BJ (cell line): ENCODE measurements at regions not wholly inside any gene's neighbourhood (a gene's known extent, or its start where the extent isn't known, plus 50 kb on each side); places are given as distances from the start of the nearest gene placed in this dataset.
"Not testable (repeated sequence)": the region's sequence is repeated elsewhere in the genome, so short reads cannot be mapped to it uniquely, and the experiment has no call there.

Experiments used
- CTCF ChIA-PET: fragments of 350-600 bp; formaldehyde crosslinking; extraction: SDS; loops from one replicate; lab custom pipeline; 2021; ENCODE audit warnings: antibody characterized with exemption, inconsistent platforms; lab: Yijun Ruan, JAX
- POLR2A ChIA-PET: fragments of 300-600 bp; sonication (Branson Sonifier 250); formaldehyde crosslinking; extraction: SDS; loops from one replicate; lab custom pipeline; 2021; ENCODE audit warnings: antibody characterized with exemption; lab: Charles Lee
- DNase-seq: peaks from one replicate; pipeline ENCODE4 v3.0.0-alpha.2; 2011; ENCODE audit warnings: low read depth
- H3K27me3 ChIP-seq: 2 replicates; pipeline ENCODE4 v1.6.0; 2011; ENCODE audit warnings: low read length; ENCODE audit not compliant: control insufficient read depth, insufficient read depth
- H3K36me3 ChIP-seq: 2 replicates; pipeline ENCODE4 v1.5.1; 2011; ENCODE audit warnings: low read length; ENCODE audit not compliant: control insufficient read depth, insufficient read depth
- H3K4me3 ChIP-seq: 2 replicates; pipeline ENCODE4 v1.5.1; 2011; ENCODE audit warnings: low read depth, mild to moderate bottlenecking, control low read depth, low read length
- CTCF ChIP-seq: IDR thresholded peaks from 2 replicates; pipeline ENCODE4 v1.5.1; 2011; ENCODE audit warnings: low read depth, mild to moderate bottlenecking, control low read depth, inconsistent platforms, low read length, moderate library complexity; ENCODE audit not compliant: insufficient read depth

- Histone ChIP-seq H3K4me3 (no peak overlapping the region), H3K36me3 (no peaks in the 10 kb centered on the region), H3K27me3 (no peaks in the 10 kb centered on the region)
- TF ChIP-seq CTCF, result no peak
- ChIA-PET POLR2A (no interaction called here), CTCF (no interaction called here)
- DNase-seq, result no peak
Measured at GRCh38 chr4:98828801-98829200, 100.1 kb downstream of the EIF4E start.

GRCh38 chr4:98827661-98828060 is 101.3 kb downstream of the EIF4E start:
- DNase-seq, result no peak
- CTCF ChIA-PET, result no interaction called here
- no peak overlapping the region for H3K4me3 ChIP-seq
- H3K27me3 ChIP-seq, result no peaks in the 10 kb centered on the region
- POLR2A ChIA-PET, result no interaction called here
- H3K36me3 ChIP-seq, result no peaks in the 10 kb centered on the region
- TF ChIP-seq CTCF, result no peak

DNA sequence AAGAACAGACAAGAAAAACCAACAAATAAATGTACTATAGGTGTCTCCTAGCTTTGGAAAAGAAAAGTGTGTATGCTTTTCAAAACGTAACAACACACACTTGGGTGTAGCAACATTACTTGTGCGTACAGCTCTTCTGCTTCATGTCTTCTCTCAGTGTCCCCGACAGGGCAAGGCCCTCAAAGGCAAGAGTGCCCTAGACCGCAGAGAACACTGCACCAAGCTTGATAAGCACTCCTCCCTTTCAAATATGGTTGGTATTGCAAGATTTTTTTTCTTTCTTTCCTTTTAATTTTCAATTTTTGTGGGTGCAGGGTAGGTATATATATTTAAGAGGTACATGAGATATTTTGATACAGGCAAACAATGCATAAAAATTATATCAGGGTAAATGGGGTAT is 106.8 kb downstream of the EIF4E start:
- POLR2A ChIA-PET, result no interaction called here

DNA sequence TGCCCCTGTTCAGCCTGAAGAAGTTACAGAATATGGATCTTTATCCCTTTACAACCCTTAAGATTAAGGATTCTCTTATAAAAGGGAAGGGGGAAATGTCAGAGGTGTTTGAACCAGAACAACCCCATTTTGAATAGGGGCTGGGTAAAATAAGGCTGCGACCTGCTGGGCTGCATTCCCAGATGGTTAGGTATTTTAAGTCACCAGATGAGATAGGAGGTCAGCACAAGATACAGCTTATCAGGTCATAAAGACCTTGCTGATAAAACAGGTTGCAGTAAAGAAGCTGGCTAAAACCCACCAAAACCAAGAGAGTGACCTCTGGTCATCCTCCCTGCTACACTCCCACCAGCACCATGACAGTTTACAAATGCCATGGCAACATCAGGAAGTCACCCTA is 110.8 kb downstream of the EIF4E start:
- DNase-seq, H3K27me3 ChIP-seq, H3K4me3 ChIP-seq, H3K36me3 ChIP-seq, CTCF ChIA-PET, POLR2A ChIA-PET: not testable (repeated sequence)

More for the DNA sequence above, 106.8 kb downstream of the EIF4E start:
- no peaks in the 10 kb centered on the region for H3K27me3 ChIP-seq
- CTCF ChIA-PET, result interaction anchor here (1.0 to 1.2 kb wide), 2 partner anchors 12 to 43 kb away, joined by 3 read pairs; no protein-coding TSS in a partner anchor
- no peaks in the 10 kb centered on the region for H3K36me3 ChIP-seq
- no peak for TF ChIP-seq CTCF
- DNase-seq, result no peak
- no peak overlapping the region for H3K4me3 ChIP-seq

DNA sequence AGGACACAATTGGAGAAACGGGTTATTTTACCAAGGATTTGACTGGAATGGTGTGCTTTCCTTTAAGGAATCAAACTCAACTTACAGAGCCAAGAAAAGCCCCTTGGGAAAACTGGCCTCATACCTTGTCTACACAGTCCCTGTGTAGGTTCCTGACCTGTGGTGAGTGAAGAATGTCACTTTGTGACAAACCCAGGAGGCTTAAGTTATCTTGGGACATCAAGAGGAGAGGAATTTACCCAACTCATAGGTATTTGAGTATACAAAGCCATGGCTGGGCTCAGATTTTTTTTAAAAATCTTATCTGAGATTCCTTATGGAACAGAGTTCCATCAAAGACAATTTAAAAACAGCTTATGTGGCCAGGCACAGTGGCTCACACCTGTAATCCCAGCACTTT is 112.1 kb downstream of the EIF4E start:
- ChIA-PET POLR2A (no interaction called here), CTCF (no interaction called here)
- no peak overlapping the region for H3K4me3 ChIP-seq

More for the DNA sequence above, 112.1 kb downstream of the EIF4E start:
- TF ChIP-seq CTCF, result no peak
- Histone ChIP-seq H3K36me3 (no peaks in the 10 kb centered on the region), H3K27me3 (no peaks in the 10 kb centered on the region)
- no peak for DNase-seq
